Vagina (tissue), 2 donors: ENCODE measurements at regions not wholly inside any gene's neighbourhood (a gene's known extent, or its start where the extent isn't known, plus 50 kb on each side); places are given as distances from the start of the nearest gene placed in this dataset.

ENCODE experiments used
- CTCF ChIP-seq, 3 experiments: fragments of 450-650 bp in 2 of 3; fragments of 200-600 bp in 1 of 3; sonication (generic) in 1 of 3; IDR thresholded peaks; one replicate each; pipeline ENCODE4 v1.5.1; 2017 to 2019; ENCODE audit warnings: antibody characterized with exemption in 3 of 3, mild to moderate bottlenecking in 2 of 3, moderate library complexity in 2 of 3
- POLR2A ChIP-seq, 2 donors: fragments of 450-650 bp; IDR thresholded peaks; one replicate each; pipeline ENCODE4 v1.6.1; 2017; ENCODE audit warnings: antibody characterized with exemption in 2 of 2, mild to moderate bottlenecking in 2 of 2, moderate library complexity in 2 of 2
- POLR2AphosphoS5 ChIP-seq, 2 donors: sonication (generic); formaldehyde crosslinking; IDR thresholded peaks; one replicate each; pipeline ENCODE4 v1.9.0; 2017; ENCODE audit warnings: antibody characterized with exemption in 2 of 2, mild to moderate bottlenecking in 2 of 2, low read depth in 1 of 2; ENCODE audit not compliant: insufficient read depth in 1 of 2

- TF ChIP-seq POLR2A (IDR thresholded peaks at IDR 0.05) (no peak), CTCF (IDR thresholded peaks at IDR 0.05) (no peak), POLR2AphosphoS5 (IDR thresholded peaks at IDR 0.05; ENCODE audit: insufficient read depth in 1 of 2, low read depth in 1 of 2) (no peak)
These were observed 221.7 kb upstream of the HTR1E start for GRCh38 chr6:86715676-86716075.
